ENCODE measurements at regions not wholly inside any gene's neighbourhood (a gene's known extent, or its start where the extent isn't known, plus 50 kb on each side); places are given as distances from the start of the nearest gene placed in this dataset.
"Not testable (repeated sequence)": the region's sequence is repeated elsewhere in the genome, so short reads cannot be mapped to it uniquely, and the experiment has no call there.

DNA sequence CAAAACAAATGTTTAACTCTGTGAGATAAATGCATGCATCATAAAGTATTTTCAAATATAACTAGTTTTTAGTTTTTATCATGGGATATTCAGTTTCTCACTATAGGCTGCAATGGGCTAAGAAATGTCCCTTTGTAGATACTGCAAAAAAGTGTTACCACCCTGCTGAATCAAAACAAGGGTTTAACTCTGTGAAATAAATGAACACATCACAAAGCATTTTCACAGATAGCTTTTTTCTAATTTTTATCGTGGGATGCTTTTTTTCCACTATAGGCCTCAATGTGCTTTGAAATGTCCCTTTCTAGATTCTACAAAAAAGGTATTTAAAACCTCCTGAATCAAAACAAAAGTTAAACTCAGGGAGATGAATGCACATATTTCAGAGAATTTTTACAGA is 541.1 kb downstream of the KCNJ18 start:
- DNase-seq (ENCODE audit: low spot score in 2 of 2) (no peak), FAIRE-seq (no peak)

- FAIRE-seq (no peak), DNase-seq (ENCODE audit: low spot score in 2 of 2) (no peak)
These were observed 550.1 kb downstream of the KCNJ18 start for GRCh38 chr17:22242472-22242871.

DNA sequence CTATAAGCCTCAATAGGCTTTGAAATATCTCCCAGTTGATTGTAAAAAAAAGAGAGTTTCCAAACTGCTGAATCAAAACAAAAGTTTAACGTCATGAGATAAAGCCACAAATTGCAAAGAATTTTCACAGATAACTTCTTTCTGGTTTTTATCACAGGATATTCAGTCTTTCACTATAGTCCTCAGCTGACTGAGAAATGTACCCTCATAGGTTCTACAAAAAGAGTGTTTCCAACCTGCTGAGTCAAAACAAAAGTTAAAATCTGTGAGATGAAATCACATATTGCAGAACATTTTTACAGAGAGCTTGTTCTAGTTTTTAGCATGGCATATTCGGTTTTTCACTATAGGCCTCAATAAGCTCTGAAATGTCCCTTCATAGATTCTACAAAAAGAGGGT is 559.2 kb downstream of the KCNJ18 start:
- no peak for DNase-seq (ENCODE audit: low spot score in 2 of 2)
- no peak for FAIRE-seq

DNA sequence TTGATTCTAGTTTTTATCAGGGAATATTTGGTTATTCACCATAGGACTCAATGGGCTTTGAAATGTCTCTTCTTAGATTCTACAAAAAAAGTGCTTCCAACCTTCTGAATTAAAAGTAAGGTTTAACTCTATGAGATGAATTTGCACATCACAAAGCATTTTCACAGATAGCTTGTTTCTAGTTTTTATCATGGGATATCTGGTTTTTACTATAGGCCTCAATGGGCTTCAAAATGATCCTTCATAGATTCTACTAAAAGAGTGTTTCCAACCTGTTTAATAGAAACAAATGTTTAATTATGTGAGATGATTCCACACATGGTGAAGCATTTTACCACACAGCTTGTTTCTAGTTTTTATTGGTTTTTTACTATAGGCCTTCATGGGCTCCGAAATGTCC is 560.7 kb downstream of the KCNJ18 start:
- DNase-seq (ENCODE audit: low spot score in 2 of 2) (no peak), FAIRE-seq (no peak)

DNA sequence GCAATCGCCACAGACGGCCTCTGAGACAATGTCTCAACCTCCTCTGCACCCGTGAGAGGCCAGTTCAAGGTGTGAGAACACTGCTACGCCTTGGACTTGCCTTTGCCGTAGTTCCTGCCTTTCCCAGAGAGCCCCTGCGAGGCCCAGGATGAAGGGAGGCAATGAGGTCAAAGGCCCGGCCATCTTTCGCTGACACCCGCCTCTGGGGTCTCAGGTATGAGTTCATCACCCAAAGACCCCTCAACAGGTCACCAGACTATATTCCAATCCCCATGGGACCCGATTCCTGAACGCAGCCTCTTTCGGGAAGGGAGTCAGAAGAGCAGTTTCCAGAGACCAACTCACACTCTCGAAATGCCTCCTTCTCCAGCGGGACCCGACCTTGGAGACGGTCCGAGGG is 573.5 kb downstream of the KCNJ18 start:
- DNase-seq (ENCODE audit: low spot score in 2 of 2) (no peak), FAIRE-seq (no peak)

- FAIRE-seq: no peak
- DNase-seq (ENCODE audit: low spot score in 2 of 2): no peak
These were observed 573.9 kb downstream of the KCNJ18 start for GRCh38 chr17:22266231-22266630.

DNA sequence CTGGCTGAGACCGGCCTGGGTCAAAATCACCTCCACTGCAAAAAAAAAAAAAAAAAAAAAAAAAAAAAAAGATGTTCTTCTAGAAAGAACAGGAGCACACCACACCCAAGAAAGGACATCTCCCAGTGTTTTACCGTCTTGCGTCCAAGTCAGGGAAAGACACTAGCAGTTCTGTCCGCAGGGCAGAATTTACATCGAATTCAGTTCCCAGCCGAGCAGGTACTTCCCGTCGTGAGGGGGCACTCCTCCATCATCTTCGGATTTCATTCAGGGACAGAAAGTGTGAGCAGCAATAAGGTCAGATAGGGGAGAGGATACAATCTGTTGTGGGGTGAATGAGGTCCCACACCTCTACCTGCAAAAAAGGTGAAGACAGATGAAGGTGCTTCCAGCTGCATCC is 574.7 kb downstream of the KCNJ18 start:
- FAIRE-seq: no peak

GRCh38 chr17:22268214-22268911 is 576.0 kb downstream of the KCNJ18 start:
- no peak for FAIRE-seq
- no peak for DNase-seq (ENCODE audit: low spot score in 2 of 2)

More for the DNA sequence above, 574.7 kb downstream of the KCNJ18 start:
- no peak for DNase-seq (ENCODE audit: low spot score in 2 of 2)

- DNase-seq (ENCODE audit: low spot score in 2 of 2): no peak
- no peak for FAIRE-seq
These were observed 576.5 kb downstream of the KCNJ18 start for GRCh38 chr17:22268912-22269220.

- DNase-seq (ENCODE audit: low spot score in 2 of 2) (no peak), FAIRE-seq (no peak)
These were observed 578.1 kb downstream of the KCNJ18 start for GRCh38 chr17:22270381-22270780.

GRCh38 chr17:22270809-22271208 is 578.5 kb downstream of the KCNJ18 start:
- not testable (repeated sequence) for DNase-seq (ENCODE audit: low spot score in 2 of 2); FAIRE-seq

DNA sequence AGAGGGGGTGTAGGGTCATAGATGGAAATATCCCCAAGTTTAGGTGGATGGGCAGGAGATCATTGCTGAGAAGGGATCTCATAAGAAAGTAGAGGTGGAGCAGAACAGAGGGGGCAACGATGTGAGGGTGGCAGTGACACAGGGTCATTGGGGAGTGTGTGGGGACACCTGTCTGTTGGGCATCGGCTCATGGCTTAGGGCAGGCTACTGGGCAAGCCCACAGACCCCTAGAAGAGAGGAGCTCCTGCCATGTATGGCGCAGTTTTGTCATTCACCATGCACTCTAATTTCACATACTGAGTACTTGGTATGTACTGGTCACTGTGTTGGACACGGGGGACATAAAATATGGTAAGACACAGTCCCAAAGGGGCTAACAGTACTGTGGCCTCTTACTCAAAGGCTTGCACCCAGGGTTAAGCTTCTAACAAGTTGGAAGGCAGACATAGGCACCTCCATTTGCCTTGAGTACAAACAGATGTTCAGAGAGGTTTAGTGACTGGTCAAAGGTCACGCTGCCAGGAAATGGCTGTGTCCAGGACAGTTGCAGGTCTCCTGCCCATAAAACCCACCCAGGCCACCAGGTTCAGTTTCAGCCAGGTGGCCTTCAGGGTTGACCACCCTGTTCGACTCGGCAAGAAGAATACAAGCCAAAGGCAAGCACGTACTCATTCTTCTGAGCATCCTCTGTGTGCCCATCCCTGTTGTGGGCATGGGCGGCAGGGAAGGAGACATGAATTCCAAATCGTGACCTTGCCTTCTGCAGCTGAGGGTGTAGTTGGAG is 580.2 kb downstream of the KCNJ18 start:
- FAIRE-seq (no peak), DNase-seq (ENCODE audit: low spot score in 2 of 2) (no peak)

GRCh38 chr17:22273308-22273707 is 581.0 kb downstream of the KCNJ18 start:
- no peak for FAIRE-seq

DNA sequence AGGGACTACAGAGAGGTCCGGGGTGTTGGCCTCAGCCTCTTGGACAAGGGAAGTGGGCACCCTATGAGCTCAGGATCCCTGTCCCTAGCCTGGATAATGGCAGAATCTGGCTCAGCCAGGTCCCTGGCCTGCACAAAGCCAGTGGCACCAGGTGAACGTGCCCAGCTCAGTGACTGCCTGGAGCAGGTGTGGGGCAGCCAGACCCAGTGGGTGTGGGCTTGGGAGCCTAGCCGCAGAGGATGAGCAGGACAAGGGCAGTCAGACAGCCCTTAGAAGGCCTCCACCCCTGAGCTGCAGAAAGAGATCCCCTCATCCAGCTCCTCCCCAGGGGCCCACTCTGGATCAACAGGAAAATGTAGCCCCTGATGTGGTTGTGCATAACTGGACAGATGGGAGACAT is 585.3 kb downstream of the KCNJ18 start:
- FAIRE-seq (no peak), DNase-seq (ENCODE audit: low spot score in 2 of 2) (no peak)

More at GRCh38 chr17:22273308-22273707, 581.0 kb downstream of the KCNJ18 start:
- DNase-seq (ENCODE audit: low spot score in 2 of 2): no peak

DNA sequence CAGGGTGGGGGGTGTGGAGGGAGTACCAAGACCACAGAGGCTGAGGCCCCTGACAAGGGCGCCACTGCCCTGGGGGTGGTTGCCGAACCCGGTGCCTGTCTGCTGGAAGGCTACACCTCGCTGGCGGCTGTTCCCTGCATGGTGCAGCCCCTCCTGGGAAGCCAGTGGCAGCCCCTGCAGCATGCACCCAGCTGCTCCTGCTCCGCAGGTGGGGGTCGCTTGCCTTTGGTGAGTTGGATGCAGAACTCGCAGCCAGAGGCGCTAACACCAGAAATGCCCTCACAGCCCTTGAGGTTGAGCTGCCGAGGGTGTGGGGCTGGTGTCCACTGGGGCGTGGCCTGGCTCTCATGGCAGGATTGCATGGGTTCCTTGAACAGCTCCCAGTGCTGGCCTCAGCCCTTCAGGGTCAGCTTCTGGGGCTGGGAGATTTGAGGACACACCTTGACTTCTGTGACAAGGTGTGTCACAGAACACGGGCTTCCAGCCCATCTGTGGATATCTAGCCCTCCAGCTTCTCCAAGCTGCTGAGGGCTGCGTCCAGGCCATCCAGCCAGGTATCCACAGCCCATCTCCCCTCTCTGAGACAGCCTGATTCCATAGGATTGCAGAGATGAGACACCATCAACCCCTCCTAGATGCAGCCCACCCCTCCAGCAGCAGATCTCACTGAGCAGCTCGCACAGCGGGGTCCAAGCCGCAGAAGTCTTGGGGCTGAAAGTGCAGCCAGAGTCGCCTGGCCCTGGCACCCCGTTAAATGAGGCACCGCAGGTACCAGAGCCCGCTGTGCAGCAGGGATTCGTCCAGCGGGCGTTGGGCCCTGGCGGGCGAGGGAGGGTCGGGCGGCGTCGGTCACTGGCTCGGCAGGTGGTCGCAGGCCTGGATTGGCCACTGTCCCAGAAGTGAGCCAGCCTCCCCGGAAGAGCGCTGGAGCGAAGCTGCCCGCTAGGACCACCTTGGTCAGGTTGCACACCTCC is 586.3 kb downstream of the KCNJ18 start:
- DNase-seq (ENCODE audit: low spot score in 2 of 2) (no peak), FAIRE-seq (no peak)

GRCh38 chr17:22286337-22287041 is 594.2 kb downstream of the KCNJ18 start:
- FAIRE-seq (no peak), DNase-seq (ENCODE audit: low spot score in 2 of 2) (no peak)

DNA sequence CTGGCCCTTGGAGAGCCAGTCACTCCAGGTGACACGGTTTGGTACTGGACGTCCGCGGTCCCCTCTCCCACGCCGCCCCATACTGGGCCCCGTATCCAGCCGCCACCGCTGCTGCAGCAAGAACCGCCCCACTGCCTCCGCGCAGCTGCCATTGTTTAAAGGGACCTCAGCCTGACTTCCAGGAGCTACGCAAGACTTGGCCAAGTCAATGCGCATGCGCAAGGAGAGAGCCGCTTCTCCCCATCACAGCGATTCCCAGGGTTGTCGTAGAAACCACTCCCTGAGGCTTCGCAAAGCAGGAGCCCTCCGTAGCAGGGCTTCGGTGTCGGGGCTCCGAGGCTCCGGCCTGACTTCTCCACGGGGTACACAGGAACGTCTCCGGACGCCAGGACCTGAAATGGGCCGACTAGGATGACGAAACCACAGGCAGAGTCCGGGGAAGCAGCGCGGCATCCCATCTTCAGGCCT is 606.2 kb downstream of the KCNJ18 start:
- DNase-seq (ENCODE audit: low spot score in 2 of 2); FAIRE-seq: not testable (repeated sequence)

- FAIRE-seq: no peak
These were observed 607.9 kb downstream of the KCNJ18 start for GRCh38 chr17:22300177-22300576.

DNA sequence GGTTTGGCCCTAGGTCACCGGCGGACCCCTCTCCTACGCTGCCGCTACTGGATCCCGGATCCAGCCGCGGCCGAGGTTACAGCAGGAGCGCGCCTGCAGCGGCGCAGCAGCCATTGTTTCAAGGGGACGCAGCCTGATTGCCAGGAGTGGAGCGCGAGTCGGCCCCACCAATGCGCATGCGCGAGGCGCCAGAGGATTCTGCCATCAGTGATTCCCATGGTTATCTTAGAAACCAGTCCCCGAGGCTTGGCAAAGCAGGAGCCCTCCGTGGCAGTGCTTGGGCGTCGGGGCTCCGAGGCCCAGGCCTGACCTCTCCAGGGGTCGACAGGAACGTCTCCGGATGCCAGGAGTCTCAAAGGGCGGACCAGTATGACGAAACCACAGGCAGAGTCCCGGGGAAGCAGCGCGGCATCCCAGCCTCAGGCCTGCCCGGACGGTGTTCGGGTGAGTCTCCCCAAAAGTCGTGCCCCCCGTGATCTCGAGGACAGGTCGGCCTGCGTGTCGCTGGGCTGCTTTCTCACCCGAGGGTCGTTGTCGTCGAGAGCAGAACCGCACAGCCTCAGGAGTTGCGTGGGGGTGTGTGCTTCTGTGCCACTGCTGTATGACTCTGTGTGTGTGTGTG is 608.5 kb downstream of the KCNJ18 start:
- DNase-seq (ENCODE audit: low spot score in 2 of 2): no peak
- no peak for FAIRE-seq

More at GRCh38 chr17:22300177-22300576, 607.9 kb downstream of the KCNJ18 start:
- DNase-seq (ENCODE audit: low spot score in 2 of 2): no peak

DNA sequence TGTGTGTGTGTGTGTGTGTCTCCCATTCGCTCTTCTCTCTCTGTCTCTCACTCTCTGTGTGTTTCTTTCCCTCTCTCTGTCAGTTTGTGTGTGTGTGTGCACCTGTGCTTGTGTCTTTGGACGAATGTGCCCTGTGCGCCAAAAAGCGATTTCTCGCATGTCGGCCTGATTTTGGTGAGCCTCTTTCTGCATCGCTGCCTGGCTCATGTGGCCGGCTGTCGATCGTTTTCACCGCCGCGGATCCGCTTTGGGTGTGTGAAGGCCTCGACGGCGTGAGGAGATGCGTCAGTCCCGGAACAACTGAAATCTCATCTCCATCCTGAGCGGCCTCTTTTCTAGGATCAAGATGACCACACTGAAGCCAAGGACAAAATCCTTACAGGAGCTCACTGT is 609.0 kb downstream of the KCNJ18 start:
- FAIRE-seq (no peak), DNase-seq (ENCODE audit: low spot score in 2 of 2) (no peak)
